Activated CD4-positive, alpha-beta T cell treated with anti-CD3 and anti-CD28 coated beads for 36 hours (primary cell): ENCODE measurements at regions not wholly inside any gene's neighbourhood (a gene's known extent, or its start where the extent isn't known, plus 50 kb on each side); places are given as distances from the start of the nearest gene placed in this dataset.

Source experiments
- ATAC-seq: fragments of 200-7000 bp; cut with Tn5 transposase; one replicate; pipeline ENCODE4 v1.10.0; 2021; ENCODE audit warnings: mild to moderate bottlenecking, moderate library complexity
- CTCF ChIA-PET: fragments of 350-600 bp; sonication (Branson Sonifier 250); formaldehyde crosslinking; loops from one replicate; lab custom pipeline; 2021; ENCODE audit warnings: antibody characterized with exemption; lab: Charles Lee
- POLR2A ChIA-PET: fragments of 350-600 bp; sonication (Branson Sonifier 250); formaldehyde crosslinking; loops from one replicate; lab custom pipeline; 2021; ENCODE audit warnings: antibody characterized with exemption, inconsistent platforms; lab: Charles Lee
- DNase-seq: peaks from one replicate; pipeline ENCODE4 v3.0.0-alpha.2; 2020
- H3K27ac Mint-ChIP-seq: one replicate; pipeline ENCODE4 v1.8.0; 2021; ENCODE audit warnings: mixed read lengths
- H3K27me3 Mint-ChIP-seq: one replicate; pipeline ENCODE4 v1.8.0; 2021; ENCODE audit warnings: mixed read lengths
- H3K36me3 Mint-ChIP-seq: one replicate; pipeline ENCODE4 v1.8.0; 2021; ENCODE audit warnings: low read depth, mixed read lengths
- H3K4me1 Mint-ChIP-seq: one replicate; pipeline ENCODE4 v1.8.0; 2021; ENCODE audit warnings: mixed read lengths
- H3K4me3 Mint-ChIP-seq: one replicate; pipeline ENCODE4 v1.8.0; 2021; ENCODE audit warnings: mild to moderate bottlenecking, moderate library complexity, mixed read lengths
- H3K9me3 Mint-ChIP-seq: one replicate; pipeline ENCODE4 v1.8.0; 2021; ENCODE audit warnings: low read depth, mixed read lengths
- intact Hi-C, 2 experiments: fragments of 100-400 bp; cut with DNase I in 1 of 2; cut with micrococcal nuclease in 1 of 2; formaldehyde crosslinking; loops; one replicate each; pipeline versions ENCODE4 v1.14.2 to v1.15.1; 2022 to 2024; cut with DNase I, micrococcal nuclease

GRCh38 chr3:194003114-194004057, 132.6 kb upstream of the HES1 start:
- Mint-ChIP-seq H3K4me1 (peaks cover 9% of the 10 kb centered on the region), H3K9me3 (no peaks in the 10 kb centered on the region), H3K4me3 (no peak overlapping the region), H3K27ac (no peak overlapping the region), H3K27me3 (peaks cover 20% of the 10 kb centered on the region), H3K36me3 (no peaks in the 10 kb centered on the region)
- CTCF ChIA-PET, result interaction anchor here (0.7 to 1.3 kb wide), 3 partner anchors 32 to 312 kb away, joined by 3 to 4 read pairs (median 3); no protein-coding TSS in a partner anchor
- ATAC-seq, result peak; percentile 94
- intact Hi-C loops, result no loop called here
- POLR2A ChIA-PET, result no interaction called here
- DNase-seq, result peak; percentile 71

GRCh38 chr3:194005930-194006501, 129.9 kb upstream of the HES1 start:
- Mint-ChIP-seq H3K27me3 (peaks cover 20% of the 10 kb centered on the region), H3K4me1 (peaks cover 9% of the 10 kb centered on the region), H3K36me3 (no peaks in the 10 kb centered on the region), H3K9me3 (no peaks in the 10 kb centered on the region), H3K27ac (no peak overlapping the region), H3K4me3 (no peak overlapping the region)
- no peak for DNase-seq
- ChIA-PET POLR2A (interaction anchor here (0.7 kb wide), 1 partner anchor 473 kb away, joined by 10 read pairs; no protein-coding TSS in a partner anchor), CTCF (interaction anchor here (0.6 kb wide), 2 partner anchors 10 to 1029 kb away, joined by 3 read pairs; no protein-coding TSS in a partner anchor)
- ATAC-seq, result no peak
- intact Hi-C loops, result no loop called here

- no peaks in the 10 kb centered on the region for H3K36me3 Mint-ChIP-seq
- no peak for DNase-seq
- peaks cover 7% of the 10 kb centered on the region for H3K4me1 Mint-ChIP-seq
- POLR2A ChIA-PET, result no interaction called here
- H3K27me3 Mint-ChIP-seq, result peaks cover 10% of the 10 kb centered on the region
- ATAC-seq, result no peak
- H3K9me3 Mint-ChIP-seq, result no peaks in the 10 kb centered on the region
- H3K4me3 Mint-ChIP-seq, result no peak overlapping the region
- H3K27ac Mint-ChIP-seq, result no peak overlapping the region
- intact Hi-C loops, result no loop called here
- CTCF ChIA-PET, result interaction anchor here (0.6 kb wide), 1 partner anchor 200 kb away, joined by 3 read pairs; no protein-coding TSS in a partner anchor
These were observed 128.2 kb upstream of the HES1 start for GRCh38 chr3:194007592-194008337.

- POLR2A ChIA-PET, result no interaction called here
- H3K4me1 Mint-ChIP-seq, result no peaks in the 10 kb centered on the region
- ATAC-seq (no peak), DNase-seq (no peak)
- intact Hi-C loops, result no loop called here
- no peak overlapping the region for H3K4me3 Mint-ChIP-seq
- no peak overlapping the region for H3K27ac Mint-ChIP-seq
- CTCF ChIA-PET, result no interaction called here
- no peaks in the 10 kb centered on the region for H3K9me3 Mint-ChIP-seq
- peaks cover 4% of the 10 kb centered on the region for H3K27me3 Mint-ChIP-seq
- no peaks in the 10 kb centered on the region for H3K36me3 Mint-ChIP-seq
These were observed 126.9 kb upstream of the HES1 start for GRCh38 chr3:194009019-194009418.

- no peaks in the 10 kb centered on the region for H3K9me3 Mint-ChIP-seq
- no peak overlapping the region for H3K4me3 Mint-ChIP-seq
- no peak for DNase-seq
- H3K27me3 Mint-ChIP-seq, result peaks cover 1% of the 10 kb centered on the region
- H3K4me1 Mint-ChIP-seq, result no peaks in the 10 kb centered on the region
- intact Hi-C loops, result no loop called here
- no peak overlapping the region for H3K27ac Mint-ChIP-seq
- no peaks in the 10 kb centered on the region for H3K36me3 Mint-ChIP-seq
- ChIA-PET CTCF (no interaction called here), POLR2A (no interaction called here)
- ATAC-seq, result no peak
These were observed 125.9 kb upstream of the HES1 start for GRCh38 chr3:194009892-194010533.

GRCh38 chr3:194011807-194012206, 124.1 kb upstream of the HES1 start:
- no peak overlapping the region for H3K4me3 Mint-ChIP-seq
- DNase-seq (no peak), ATAC-seq (no peak)
- POLR2A ChIA-PET, result no interaction called here
- no peaks in the 10 kb centered on the region for H3K9me3 Mint-ChIP-seq
- H3K27ac Mint-ChIP-seq, result no peak overlapping the region
- H3K27me3 Mint-ChIP-seq, result no peaks in the 10 kb centered on the region
- H3K4me1 Mint-ChIP-seq, result no peaks in the 10 kb centered on the region
- intact Hi-C loops, result no loop called here
- CTCF ChIA-PET, result no interaction called here
- H3K36me3 Mint-ChIP-seq, result no peaks in the 10 kb centered on the region

- ChIA-PET POLR2A (no interaction called here), CTCF (interaction anchor here (0.6 to 0.9 kb wide), 2 partner anchors 141 to 331 kb away, joined by 3 read pairs; no protein-coding TSS in a partner anchor)
- no peaks in the 10 kb centered on the region for H3K27me3 Mint-ChIP-seq
- no peak for ATAC-seq
- no peaks in the 10 kb centered on the region for H3K9me3 Mint-ChIP-seq
- no peak for DNase-seq
- H3K4me1 Mint-ChIP-seq, result no peaks in the 10 kb centered on the region
- H3K36me3 Mint-ChIP-seq, result no peaks in the 10 kb centered on the region
- no peak overlapping the region for H3K27ac Mint-ChIP-seq
- H3K4me3 Mint-ChIP-seq, result no peak overlapping the region
- intact Hi-C loops, result no loop called here
These were observed 122.0 kb upstream of the HES1 start for GRCh38 chr3:194013928-194014327.

GRCh38 chr3:194014756-194015155, 121.2 kb upstream of the HES1 start:
- Mint-ChIP-seq H3K4me3 (no peak overlapping the region), H3K9me3 (no peaks in the 10 kb centered on the region), H3K27me3 (no peaks in the 10 kb centered on the region), H3K27ac (no peak overlapping the region), H3K4me1 (no peaks in the 10 kb centered on the region), H3K36me3 (no peaks in the 10 kb centered on the region)
- CTCF ChIA-PET, result interaction anchor here (0.9 kb wide), 1 partner anchor 330 kb away, joined by 3 read pairs; no protein-coding TSS in a partner anchor
- intact Hi-C loops, result no loop called here
- POLR2A ChIA-PET, result no interaction called here
- DNase-seq (no peak), ATAC-seq (no peak)

GRCh38 chr3:194019398-194020165, 116.4 kb upstream of the HES1 start:
- CTCF ChIA-PET, result no interaction called here
- intact Hi-C loops, result no loop called here
- POLR2A ChIA-PET, result no interaction called here
- DNase-seq, result peak; percentile 15
- Mint-ChIP-seq H3K9me3 (no peaks in the 10 kb centered on the region), H3K27ac (no peak overlapping the region), H3K36me3 (no peaks in the 10 kb centered on the region), H3K27me3 (peaks cover 2% of the 10 kb centered on the region), H3K4me3 (no peak overlapping the region), H3K4me1 (peaks cover 5% of the 10 kb centered on the region)
- ATAC-seq, result no peak

- POLR2A ChIA-PET, result no interaction called here
- Mint-ChIP-seq H3K4me3 (no peak overlapping the region), H3K27ac (no peak overlapping the region), H3K9me3 (no peaks in the 10 kb centered on the region), H3K36me3 (no peaks in the 10 kb centered on the region), H3K27me3 (peaks cover 2% of the 10 kb centered on the region), H3K4me1 (peaks cover 5% of the 10 kb centered on the region)
- CTCF ChIA-PET, result interaction anchor here (0.5 to 1.2 kb wide), 3 partner anchors 46 to 241 kb away, joined by 3 read pairs; partner anchors contain the start of gene HES1
- ATAC-seq (no peak), DNase-seq (no peak)
- intact Hi-C loops, result no loop called here
These were observed 113.9 kb upstream of the HES1 start for GRCh38 chr3:194022052-194022451.
